Activated T-cell treated with anti-CD3 and anti-CD28 coated beads, Interleukin-2, amount 50 U/mL, for 1 hour (primary cell): ENCODE measurements at regions not wholly inside any gene's neighbourhood (a gene's known extent, or its start where the extent isn't known, plus 50 kb on each side); places are given as distances from the start of the nearest gene placed in this dataset.

ENCODE experiments used
- DNase-seq: peaks from one replicate; pipeline ENCODE4 v3.0.0-alpha.2; 2020

DNA sequence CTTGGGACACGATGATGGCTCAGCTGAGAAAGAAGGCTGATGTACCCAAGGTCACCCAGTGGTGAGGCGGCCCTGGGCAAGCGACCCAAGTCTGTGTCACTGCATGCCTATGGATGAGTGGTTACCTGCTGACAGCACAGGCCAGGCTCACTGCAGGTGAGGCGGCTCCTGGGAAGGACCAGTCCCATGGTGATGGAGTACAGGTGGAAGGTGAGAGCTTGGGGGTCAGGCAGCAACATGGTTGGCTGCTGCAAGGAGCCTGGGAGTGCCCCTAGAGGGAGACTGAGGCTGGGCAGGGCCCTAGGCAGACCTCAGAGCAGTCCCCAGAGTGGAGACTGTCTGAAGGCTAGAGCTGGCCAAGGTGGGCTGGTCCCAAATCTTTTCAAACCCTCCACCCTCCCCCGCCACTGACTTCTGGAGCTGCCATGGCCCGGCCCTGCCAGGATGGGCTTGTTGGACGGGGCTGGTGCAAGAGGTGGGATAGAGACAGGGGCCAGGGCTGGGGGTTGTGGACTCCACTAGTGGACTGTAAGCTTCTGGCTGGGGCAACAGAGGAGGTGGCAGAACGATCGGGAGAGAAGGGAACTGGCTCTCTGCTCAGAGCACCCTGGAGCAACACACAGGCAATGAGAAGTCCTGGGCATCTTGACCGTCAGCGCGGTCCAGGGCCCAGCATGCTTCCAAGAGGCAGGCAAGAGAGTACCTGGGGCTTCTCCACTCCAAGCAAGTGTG, 72.5 kb upstream of the SLC6A11 start:
- DNase-seq = no peak

DNA sequence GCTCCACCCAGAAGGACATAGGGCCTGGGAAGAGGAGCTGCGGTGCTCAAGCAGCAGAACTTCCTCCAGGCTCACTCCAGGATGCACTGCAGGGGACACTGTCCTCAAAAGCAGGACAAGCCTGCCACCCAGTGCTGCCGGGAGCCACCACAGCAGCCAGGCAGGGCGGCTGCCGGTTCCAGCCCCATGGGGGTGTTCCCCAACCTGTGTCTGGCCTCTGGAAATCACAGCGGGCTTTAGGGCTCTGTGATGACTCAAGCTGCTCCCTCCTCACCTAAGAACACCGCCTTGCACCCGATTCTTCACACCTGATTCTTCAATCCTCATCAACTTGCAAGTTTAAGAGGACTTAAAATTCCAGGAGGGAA, 71.9 kb upstream of the SLC6A11 start:
- no peak for DNase-seq

DNA sequence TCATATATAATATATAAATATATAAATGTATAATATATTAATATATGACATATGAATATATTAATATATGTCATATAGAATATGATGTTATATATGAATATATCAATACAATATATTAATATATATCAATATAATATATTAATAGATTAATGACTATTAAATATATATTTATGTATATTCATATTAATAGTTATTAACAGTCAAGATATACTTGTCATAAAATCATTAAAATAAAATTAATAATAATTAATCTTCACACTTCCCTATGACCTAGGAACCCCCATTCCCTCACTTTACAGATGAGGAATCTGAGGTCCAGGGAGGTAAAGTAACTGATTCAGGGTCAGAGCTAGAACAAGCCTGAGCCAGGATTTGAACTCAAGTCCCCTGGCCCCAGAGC, 70.6 kb upstream of the SLC6A11 start:
- DNase-seq = no peak

DNA sequence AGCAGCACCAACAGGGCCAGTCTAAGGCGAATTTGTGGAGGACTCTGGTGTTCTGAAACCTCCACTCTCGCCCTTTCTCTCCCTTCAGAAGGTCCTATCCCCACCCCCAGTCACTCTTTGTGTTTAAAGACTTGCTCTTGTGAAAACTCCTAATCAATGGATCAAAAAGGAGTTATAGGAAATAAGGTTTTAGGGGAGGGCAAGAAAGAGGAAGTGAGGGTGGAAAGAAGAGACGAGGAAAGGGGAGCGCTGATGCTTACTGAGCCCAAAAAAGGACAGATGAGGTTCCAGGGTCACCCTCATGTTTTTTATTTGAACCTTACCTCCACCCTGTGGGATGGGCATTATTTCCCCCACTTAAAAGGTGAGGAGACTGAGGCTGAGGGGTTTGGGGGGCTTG, 70.0 kb upstream of the SLC6A11 start:
- no peak for DNase-seq

DNA sequence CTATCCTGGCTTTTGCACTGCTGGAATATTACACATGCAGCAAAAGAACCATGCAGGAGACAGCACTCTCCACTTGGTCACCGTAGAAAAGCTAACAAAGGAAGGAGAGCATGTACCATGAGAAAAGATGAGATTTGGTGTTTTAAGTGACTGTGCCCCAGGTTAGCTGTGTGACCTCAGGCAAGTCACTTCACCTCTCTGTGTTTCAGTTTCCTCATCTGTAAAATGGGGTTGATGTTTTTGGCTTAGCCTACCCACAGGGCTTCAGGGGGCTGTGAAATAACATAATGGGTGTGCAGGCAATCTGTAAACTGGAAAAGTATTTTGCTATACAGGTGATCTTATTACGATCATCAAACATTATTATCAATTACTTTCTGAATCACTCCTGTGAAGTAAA, 69.3 kb upstream of the SLC6A11 start:
- DNase-seq = no peak

DNA sequence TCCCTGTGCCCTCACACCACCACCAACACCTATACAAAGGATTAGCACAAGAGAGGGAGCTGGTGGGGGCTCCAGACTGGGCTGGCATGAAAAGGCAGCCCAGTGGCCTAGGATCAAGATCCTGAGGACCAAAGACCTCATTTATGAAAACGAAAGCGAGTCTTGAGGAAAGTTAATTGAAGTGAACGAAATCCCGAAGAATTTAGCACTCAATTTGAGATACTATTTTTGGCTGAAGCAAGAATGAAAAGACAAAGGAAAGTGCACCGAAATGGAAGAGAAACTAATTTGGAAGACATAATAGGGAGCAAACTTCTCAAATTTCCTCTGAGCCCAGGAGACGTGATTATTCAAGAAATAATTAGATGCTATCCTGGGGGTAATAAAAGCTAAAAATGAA, 68.7 kb upstream of the SLC6A11 start:
- no peak for DNase-seq

DNA sequence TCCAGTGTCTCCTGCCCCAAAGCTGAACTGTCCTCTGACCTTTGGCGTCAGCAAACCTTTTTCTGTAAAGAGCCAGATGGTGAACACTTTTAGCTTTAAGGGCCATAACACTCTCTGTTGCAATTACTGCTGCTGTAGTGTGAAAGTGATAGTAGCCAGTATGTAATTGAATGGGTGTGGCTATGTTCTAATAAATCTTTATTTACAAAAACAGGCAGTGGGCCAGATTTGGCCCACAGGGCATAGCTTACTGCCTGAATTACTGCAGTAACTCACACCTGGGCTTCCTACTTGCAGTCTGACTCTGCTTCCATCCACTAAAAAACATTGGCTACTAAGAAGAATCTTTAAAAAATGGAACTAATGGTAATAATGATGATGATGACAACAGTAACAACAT, 68.0 kb upstream of the SLC6A11 start:
- DNase-seq = no peak

DNA sequence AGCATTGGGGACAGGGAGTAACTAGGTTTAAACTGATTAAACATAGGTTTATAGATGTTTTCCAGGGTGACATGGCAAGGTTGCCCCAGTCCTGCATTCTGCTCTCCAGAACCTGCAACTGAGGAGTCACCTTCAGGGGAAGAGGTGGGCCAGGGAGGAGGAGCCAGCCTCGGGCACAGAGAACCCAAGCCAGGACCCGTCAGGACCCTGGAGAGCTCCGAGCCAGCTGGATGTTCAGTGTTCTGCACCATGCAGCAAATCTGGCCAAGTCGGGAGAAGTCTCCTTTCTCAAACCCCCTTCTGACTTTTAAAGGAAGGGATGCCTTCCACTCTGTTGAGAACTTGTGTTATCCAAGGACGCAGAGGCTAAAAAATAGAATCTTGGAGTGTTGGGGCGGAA, 62.1 kb upstream of the SLC6A11 start:
- peak; percentile 28 for DNase-seq

DNA sequence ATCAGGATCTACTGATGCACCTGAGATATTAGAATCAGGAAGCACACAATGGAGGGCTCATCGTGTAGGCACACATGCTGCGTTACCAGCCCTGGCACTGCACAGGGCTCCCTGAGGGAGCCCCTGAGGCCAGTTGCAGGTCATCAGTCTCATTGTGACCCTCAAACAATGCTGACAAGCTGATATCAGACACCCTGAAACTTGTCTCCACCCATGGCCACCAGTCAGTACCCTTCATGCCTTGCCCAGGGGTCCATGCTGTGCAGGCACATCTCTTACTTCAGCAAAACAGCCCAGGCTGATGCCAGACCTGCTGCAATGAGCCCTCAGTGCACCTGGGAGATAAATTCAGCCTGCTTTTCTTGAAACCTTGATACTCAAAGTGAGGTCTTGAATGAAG, 59.5 kb upstream of the SLC6A11 start:
- no peak for DNase-seq

DNA sequence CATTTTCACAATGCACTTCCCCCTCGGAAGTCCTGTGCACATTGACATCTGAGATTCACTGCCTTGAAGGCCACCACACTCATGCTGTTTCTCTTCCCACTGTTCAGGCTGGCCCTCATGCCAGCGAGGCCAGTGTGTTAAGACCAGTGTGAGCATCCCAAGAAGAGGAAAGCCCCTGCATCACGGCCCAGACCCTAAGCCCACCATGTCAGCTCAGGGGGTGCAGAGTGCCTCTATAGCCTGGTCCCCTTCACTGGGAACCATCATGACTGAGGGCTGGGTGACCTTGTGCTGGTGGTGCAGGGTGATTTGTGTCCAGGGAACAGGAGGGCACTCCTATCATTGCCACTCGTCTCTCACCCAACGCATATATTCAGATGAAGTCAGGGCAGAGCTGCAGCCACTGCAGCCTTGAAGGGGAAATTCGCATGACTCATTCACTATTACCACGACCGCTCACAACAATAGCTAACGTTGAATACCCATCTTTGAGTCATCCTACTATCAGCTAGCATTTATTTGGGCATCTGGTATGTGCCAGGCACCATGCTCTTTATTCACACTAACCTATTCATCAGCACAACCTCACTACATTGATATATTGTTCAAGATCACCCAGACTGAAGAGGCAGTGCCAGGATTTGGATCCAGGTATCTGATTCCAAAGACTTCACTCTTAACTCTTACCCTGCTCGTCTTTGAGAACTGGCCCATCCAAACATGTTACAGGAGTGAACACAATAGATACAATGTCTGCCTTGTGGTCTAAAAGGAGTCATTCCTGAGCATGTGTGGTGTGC, 58.8 kb upstream of the SLC6A11 start:
- no peak for DNase-seq

DNA sequence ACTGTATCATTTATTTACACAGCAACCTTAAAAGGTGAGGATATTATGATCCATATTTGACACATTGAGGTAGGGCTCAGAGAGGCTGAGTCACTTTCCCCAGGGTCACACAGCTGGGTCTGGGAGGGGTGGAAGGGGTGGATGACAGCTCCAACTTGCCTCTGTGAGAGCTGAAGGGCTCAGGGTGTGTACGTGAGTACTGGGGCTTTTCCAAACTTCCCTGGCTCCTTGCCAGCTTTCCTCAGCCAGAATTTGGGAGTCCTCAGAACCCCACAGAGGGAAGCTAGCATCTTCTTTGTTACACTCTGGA, 58.3 kb upstream of the SLC6A11 start:
- no peak for DNase-seq

DNA sequence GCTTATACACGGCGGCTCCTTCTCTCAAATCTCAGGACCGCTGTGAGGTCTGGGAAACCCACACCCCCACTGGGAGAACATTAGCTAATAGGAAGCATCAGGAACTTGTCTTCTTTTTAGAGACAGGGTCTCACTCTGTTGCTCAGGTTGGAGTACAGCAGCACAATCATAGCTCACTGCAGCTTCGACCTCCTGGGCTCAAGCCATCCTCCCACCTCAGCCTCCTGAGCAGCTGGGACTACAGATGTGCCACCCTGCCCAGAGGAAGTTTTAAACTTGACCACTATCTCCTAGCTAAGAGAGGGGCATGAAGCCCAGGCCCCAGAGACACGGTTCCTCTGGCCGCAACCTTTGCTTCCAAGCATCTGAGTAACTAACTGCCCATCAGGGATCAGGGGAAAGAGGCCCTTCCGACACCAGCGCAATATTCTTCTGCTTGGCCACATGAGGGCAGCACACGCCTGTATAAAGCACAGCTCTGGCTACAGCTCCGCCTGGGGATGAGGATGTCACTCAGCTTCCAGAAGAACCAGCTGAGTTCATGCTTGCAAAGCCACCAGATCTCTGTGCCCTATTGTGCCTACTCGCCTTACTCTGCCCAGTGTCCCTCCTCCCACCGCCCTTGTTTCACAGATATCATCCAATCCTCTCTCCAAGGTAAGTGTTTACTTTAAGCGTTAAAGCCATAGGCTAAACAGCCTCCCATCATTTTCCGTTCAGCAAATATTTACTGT, 57.6 kb upstream of the SLC6A11 start:
- peak; percentile 36 for DNase-seq

DNA sequence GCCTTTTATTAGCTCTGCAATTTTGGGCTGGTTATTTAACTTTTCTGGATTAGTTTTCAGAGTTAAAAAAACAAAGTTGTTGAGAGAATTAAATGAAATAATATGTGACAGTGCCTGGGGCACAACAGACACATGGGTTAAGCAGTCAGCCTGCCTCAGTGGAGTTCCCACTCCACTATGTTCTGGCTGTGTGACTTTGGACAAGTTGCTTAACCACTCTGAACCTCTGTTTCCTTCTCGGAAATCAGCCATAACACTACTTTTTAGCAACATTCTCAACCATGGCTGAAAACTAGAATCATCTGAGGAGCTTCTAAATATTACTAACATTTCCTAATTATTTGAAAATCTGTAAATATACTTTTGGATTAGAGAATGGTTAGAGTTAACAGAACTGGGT, 56.5 kb upstream of the SLC6A11 start:
- no peak for DNase-seq

DNA sequence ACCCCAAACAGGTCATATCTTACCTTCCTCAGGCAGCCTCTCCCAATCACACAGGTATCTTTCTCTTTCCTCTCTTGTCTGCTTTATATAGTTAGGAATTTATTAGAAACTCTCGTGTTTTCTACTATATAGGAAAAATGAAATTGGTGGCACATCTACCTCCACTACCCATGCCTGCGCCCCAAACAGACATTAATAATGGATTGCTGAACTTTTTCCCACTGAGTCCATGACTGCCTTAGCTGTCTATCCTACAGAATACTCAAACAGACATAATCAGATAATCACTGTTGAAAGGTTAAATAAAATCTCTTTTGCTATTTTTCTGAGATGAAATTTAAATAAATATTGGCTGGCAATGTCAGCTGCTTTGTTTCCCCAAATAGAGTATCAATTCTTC, 55.8 kb upstream of the SLC6A11 start:
- no peak for DNase-seq

DNA sequence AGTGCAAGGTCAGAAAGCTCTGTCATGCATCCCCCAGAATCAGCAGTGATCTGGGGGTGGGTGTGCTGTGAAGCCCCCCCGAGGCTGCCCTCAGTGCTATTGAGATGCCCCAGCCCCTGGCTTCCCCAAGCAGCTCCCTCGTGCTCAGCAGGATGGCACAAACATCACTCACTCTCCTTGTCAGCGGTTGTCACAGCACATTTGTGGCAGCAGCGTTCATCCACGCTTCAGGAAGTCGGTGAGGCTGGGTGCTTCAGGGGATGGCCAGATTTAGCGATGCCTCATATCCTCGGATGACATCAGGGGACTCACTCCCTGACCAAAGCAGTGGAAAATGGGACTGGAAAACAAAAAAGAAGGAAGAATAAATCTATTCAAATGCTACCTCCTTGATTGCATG, 54.4 kb upstream of the SLC6A11 start:
- DNase-seq = no peak

DNA sequence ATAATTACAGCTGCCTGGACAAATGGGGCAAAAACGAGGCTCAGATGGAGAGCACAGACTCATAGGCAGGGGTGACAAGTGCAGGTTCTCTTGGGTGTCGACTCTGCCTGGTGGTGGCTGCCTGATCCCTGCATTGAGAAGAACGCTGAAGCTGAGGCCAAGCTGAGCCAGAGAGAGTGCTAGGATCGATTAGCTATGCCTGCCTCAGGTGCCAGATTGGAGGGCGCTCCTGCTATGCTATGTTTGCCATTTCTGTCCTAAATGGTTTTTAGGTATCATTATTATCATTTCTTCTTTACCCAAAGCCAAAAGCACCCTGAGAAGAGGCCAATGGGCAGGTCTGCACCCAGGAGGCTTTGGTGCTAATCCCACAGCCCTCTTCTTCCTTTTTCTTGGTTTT, 53.9 kb upstream of the SLC6A11 start:
- no peak for DNase-seq

DNA sequence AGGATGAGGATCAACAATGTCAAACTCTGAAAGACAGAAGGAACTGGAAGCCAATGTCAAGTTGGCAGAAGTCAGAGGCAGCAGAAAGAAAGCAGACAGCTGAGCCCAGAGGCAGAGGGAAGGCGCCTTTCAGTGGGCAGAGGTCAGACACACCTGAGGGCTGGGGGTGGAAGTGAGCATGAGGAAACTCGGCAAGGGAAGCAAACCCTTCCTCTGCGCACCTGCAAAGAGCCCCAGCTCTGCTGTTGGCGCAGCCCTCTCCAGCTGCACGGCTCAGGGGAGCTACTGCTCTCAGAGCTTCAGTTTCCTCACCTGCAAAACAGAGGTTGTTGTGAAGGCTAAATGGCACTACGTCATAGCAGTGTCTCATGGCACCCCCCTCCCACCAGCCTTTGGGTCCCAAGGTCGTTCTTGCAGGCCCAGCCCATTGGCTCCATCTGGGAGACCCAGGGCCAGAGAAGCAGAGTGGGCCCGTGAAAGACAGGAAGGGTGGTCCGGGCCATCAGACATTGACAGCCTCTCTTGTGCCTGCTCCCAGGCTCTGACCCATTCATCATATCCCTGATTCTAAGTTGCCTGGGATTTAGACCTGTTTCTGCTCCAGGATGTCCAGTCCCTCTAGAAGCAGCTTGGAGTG, 53.3 kb upstream of the SLC6A11 start:
- no peak for DNase-seq

DNA sequence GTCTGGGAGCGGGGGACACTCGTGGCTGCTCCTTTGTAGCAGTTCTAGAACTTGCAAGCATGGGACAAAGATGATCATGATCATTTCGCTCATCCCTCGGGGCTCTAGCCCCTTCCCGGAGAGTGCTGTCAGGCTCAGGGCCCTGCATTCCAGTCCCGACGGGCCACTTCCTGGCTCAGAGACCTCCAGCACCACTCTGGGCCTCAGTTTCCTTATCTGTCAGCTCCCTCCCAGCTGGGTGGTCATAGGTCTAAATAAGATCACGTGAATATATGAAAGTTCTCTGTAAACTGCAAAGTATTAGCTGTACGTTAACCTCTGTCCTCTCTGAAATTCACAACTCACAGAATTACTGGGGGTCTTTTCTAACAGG, 52.8 kb upstream of the SLC6A11 start:
- DNase-seq = no peak

DNA sequence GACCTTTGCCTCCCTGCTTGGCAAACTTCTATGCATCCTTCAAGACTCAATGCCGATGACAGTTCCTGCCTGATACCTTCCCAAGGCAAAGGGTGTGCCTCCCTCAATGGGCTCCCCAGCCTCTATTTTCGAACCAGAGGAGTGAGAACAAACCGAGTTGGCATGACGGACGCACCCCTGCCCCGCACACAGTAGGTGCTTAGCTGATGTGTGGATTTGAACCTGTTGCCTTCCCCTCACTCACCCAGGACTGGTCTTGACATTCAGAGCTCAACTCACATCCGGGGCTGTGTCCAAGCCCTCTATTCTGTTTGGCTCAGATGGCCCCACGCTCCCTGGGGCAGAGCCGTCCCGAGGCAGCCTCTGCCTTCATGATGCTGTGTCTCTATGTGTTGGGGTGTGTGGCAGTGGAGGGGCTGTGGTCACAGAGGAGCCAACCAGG, 52.2 kb upstream of the SLC6A11 start:
- DNase-seq = no peak

DNA sequence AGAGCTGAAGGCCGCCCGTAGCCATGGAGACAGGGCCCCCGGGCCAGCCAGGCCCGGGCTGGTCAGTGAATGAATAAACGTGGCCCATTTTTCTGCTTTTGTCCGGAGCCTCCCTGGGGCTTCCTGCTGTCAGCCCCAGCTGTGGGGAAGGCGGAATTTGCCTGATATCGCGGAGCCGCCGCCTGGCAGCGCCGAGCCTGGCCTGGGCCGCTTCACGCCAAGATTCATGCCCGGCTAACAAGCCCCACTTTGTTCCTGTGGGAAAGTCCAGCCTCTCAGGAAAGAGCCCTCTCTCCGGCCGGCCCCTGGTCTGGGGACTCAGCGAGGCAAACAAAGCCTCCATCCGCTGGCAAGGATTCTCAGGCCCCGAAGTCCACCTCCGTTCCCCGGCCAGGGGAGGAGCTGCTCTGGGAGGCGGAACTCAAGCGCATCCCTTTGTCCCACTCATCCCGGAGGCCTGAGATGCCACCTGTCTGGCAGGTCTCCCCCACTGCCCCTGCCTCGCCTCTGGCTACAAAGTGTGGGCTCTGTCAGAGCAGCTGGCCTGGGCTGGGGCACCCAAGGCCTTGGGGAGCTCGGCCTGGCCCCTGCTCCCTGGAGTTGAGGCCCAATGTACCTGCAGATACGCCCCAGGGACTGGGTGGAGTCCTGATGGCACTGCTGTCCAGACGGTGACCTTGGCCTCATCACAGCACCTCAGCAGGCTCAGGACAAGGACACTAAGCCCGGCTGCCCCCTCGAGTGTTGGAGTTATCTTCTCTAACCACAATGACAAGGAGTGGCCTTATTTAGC, 51.6 kb upstream of the SLC6A11 start:
- DNase-seq = no peak

DNA sequence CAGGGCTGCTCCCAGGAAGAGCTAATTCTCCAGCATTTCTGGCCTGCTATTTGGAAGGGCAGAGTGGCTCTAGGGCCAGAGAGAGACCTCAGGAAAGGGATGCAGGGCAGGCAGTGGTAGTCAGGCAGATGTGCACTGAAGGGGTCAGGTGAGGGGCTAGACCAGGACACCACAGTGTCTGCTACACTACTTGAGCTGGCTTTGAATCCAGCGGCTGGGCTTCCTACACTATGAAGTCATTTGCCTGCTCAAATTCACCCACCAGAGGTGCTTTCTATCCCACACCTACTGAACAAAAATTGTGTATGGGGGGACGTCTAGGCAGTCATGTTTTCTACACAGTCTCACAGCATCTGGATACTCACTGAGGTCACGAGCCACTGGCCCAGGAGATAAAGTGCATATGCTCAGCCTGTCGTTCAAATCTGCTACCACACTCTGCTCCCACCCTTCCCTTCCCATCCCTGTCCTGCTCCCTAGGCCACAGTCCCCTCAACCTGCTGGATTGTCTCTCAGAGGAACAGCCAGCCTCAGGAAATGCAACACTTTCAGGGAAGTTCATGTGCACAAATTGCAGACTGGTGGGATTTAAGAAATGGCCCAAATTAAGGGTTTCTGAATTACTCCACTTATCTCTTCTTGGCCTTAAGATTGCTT, 49.9 kb upstream of the SLC6A11 start:
- DNase-seq = no peak
